ENCODE measurements at regions not wholly inside any gene's neighbourhood (a gene's known extent, or its start where the extent isn't known, plus 50 kb on each side); places are given as distances from the start of the nearest gene placed in this dataset.

DNA sequence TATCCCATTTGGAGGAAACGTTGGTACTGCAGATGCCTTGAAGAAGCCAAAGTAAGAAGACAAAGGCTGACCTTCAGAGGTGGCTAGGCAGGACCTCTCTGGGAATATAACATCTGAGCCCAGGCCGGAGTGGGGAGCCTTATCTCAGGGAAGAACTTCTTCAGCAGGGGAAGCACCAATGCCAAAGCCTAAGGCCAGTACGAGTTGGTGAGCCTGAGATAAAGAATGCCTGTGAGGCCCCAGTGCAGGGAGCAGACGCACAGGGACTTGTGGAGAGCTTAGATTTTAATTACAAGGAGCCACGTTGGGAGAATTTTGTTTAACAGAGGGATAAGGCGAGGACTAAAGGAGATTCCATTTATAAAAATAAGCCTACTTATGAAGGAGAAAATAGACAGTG is 468.8 kb upstream of the RUNX1 start:
- TF ChIP-seq CSDC2 (CRISPR knock-in tag; IDR thresholded peaks at IDR 0.05) (no peak), ZFP3 (CRISPR knock-in tag; IDR thresholded peaks at IDR 0.05) (no peak), ZNF8 (CRISPR knock-in tag; IDR thresholded peaks at IDR 0.05) (no peak), BACH2 (CRISPR knock-in tag; IDR thresholded peaks at IDR 0.05; ENCODE audit: borderline replicate concordance) (no peak)
- TF ChIP-seq, protein P1, sequence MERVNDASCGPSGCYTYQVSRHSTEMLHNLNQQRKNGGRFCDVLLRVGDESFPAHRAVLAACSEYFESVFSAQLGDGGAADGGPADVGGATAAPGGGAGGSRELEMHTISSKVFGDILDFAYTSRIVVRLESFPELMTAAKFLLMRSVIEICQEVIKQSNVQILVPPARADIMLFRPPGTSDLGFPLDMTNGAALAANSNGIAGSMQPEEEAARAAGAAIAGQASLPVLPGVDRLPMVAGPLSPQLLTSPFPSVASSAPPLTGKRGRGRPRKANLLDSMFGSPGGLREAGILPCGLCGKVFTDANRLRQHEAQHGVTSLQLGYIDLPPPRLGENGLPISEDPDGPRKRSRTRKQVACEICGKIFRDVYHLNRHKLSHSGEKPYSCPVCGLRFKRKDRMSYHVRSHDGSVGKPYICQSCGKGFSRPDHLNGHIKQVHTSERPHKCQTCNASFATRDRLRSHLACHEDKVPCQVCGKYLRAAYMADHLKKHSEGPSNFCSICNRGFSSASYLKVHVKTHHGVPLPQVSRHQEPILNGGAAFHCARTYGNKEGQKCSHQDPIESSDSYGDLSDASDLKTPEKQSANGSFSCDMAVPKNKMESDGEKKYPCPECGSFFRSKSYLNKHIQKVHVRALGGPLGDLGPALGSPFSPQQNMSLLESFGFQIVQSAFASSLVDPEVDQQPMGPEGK (CRISPR knock-in tag; IDR thresholded peaks at IDR 0.05; ENCODE audit: borderline replicate concordance) = no peak

All from SK-N-SH treated with all-trans-retinoic acid at 6 μM for 48 hours (cell line).